SH-SY5Y (cell line): ENCODE measurements at regions not wholly inside any gene's neighbourhood (a gene's known extent, or its start where the extent isn't known, plus 50 kb on each side); places are given as distances from the start of the nearest gene placed in this dataset.

Source experiments
- GATA2 ChIP-seq: IDR thresholded peaks from 2 replicates; pipeline ENCODE4 v1.6.1; 2011; ENCODE audit warnings: mild to moderate bottlenecking, low read depth, low read length
- GATA3 ChIP-seq: IDR thresholded peaks from 2 replicates; pipeline ENCODE4 v1.6.1; 2011; ENCODE audit warnings: low read depth, mild to moderate bottlenecking, low read length, moderate library complexity

DNA sequence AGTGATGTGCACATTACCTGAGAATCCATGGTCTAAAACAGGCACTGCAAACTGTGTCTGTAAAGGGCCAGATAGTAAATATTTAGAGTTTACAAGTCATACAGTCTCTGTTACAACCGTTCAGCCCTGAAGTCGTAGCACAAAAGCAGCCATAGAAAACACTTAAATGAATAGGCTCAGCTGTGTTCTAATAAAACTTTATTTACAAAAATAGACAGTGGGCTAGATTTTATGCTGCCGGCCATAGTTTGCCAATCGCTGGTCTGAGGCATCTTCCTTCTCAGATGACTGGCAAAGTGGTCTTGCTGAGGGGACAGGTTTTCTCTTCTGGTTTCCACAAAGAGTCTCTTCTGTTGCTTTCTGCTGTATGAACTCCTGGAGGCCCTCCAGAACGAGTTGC lies 121.7 kb downstream of the EMX2 start:
- TF ChIP-seq GATA3 (no peak), GATA2 (no peak)
